Ectodermal cell (in vitro differentiated cells): ENCODE measurements at regions not wholly inside any gene's neighbourhood (a gene's known extent, or its start where the extent isn't known, plus 50 kb on each side); places are given as distances from the start of the nearest gene placed in this dataset.
"Not testable (repeated sequence)": the region's sequence is repeated elsewhere in the genome, so short reads cannot be mapped to it uniquely, and the experiment has no call there.

Experiments
- H3K27ac ChIP-seq: 2 replicates; pipeline ENCODE4 v1.7.0; 2013; ENCODE audit warnings: mild to moderate bottlenecking, low read depth, low read length; ENCODE audit not compliant: insufficient read depth, poor library complexity, severe bottlenecking
- H3K27me3 ChIP-seq: 2 replicates; pipeline ENCODE4 v1.7.0; 2013; ENCODE audit warnings: mild to moderate bottlenecking, low read length; ENCODE audit not compliant: insufficient read depth, control insufficient read depth, poor library complexity, severe bottlenecking
- H3K36me3 ChIP-seq: one replicate; pipeline ENCODE4 v1.7.0; 2013; ENCODE audit warnings: low read length; ENCODE audit not compliant: control insufficient read depth, insufficient read depth
- H3K4me1 ChIP-seq: one replicate; pipeline ENCODE4 v1.7.0; 2013; ENCODE audit warnings: low read length; ENCODE audit not compliant: control insufficient read depth, insufficient read depth
- H3K4me3 ChIP-seq: 2 replicates; pipeline ENCODE4 v1.7.0; 2013; ENCODE audit warnings: low read depth, low read length, control low read depth; ENCODE audit not compliant: insufficient read depth
- H3K9me3 ChIP-seq: 2 replicates; pipeline ENCODE4 v1.7.0; 2013; ENCODE audit warnings: mild to moderate bottlenecking, low read length, moderate library complexity; ENCODE audit not compliant: control insufficient read depth
- WGBS, 2 experiments: methylation state at CpG; one replicate each; pipeline ENCODE4 v1.1.7; 2013; ENCODE audit warnings: missing lambda C conversion rate in 2 of 2; 5-methylcytosine and 5-hydroxymethylcytosine counted together

- Histone ChIP-seq H3K4me3 (no peak overlapping the region), H3K27ac (no peak overlapping the region), H3K9me3 (no peaks in the 10 kb centered on the region), H3K4me1 (no peaks in the 10 kb centered on the region), H3K27me3 (no peaks in the 10 kb centered on the region), H3K36me3 (no peaks in the 10 kb centered on the region)
- WGBS, 2 experiments: 95 to 97% methylated on average over 2 of the region's 2 CpGs
Observed at GRCh38 chr4:177975315-177975987, 533.2 kb upstream of the AGA start.

GRCh38 chr4:177986236-177986635 lies 544.0 kb upstream of the AGA start:
- Histone ChIP-seq H3K4me3 (no peak overlapping the region), H3K9me3 (no peaks in the 10 kb centered on the region), H3K4me1 (no peaks in the 10 kb centered on the region), H3K27me3 (no peaks in the 10 kb centered on the region), H3K36me3 (no peaks in the 10 kb centered on the region), H3K27ac (no peak overlapping the region)
- 90 to 95% methylated on average over 1 of the region's 1 CpG for WGBS, 2 experiments

GRCh38 chr4:177987896-177988295 lies 545.7 kb upstream of the AGA start:
- Histone ChIP-seq H3K9me3 (no peaks in the 10 kb centered on the region), H3K4me1 (no peaks in the 10 kb centered on the region), H3K4me3 (no peak overlapping the region), H3K27ac (no peak overlapping the region), H3K36me3 (no peaks in the 10 kb centered on the region), H3K27me3 (no peaks in the 10 kb centered on the region)
- WGBS, 2 experiments: no CpG with 5 or more reads among the region's 1 CpG

GRCh38 chr4:177989503-177990201 lies 547.4 kb upstream of the AGA start:
- H3K4me1 ChIP-seq: no peaks in the 10 kb centered on the region
- no peak overlapping the region for H3K4me3 ChIP-seq
- H3K36me3 ChIP-seq: no peaks in the 10 kb centered on the region
- no peaks in the 10 kb centered on the region for H3K27me3 ChIP-seq
- WGBS, 2 experiments: 93% methylated on average over 2 to 4 of the region's 4 CpGs
- H3K9me3 ChIP-seq: no peaks in the 10 kb centered on the region
- no peak overlapping the region for H3K27ac ChIP-seq

- no peaks in the 10 kb centered on the region for H3K9me3 ChIP-seq
Observed at GRCh38 chr4:178003098-178003657, 560.9 kb upstream of the AGA start.

GRCh38 chr4:178010596-178010995 lies 568.4 kb upstream of the AGA start:
- Histone ChIP-seq H3K27me3 (no peaks in the 10 kb centered on the region), H3K9me3 (no peaks in the 10 kb centered on the region), H3K27ac (no peak overlapping the region), H3K4me3 (no peak overlapping the region), H3K36me3 (no peaks in the 10 kb centered on the region), H3K4me1 (no peaks in the 10 kb centered on the region)
- 78 to 88% methylated on average over 1 to 2 of the region's 3 CpGs for WGBS, 2 experiments

More at GRCh38 chr4:178003098-178003657, 560.9 kb upstream of the AGA start:
- Histone ChIP-seq H3K4me1 (no peaks in the 10 kb centered on the region), H3K36me3 (no peaks in the 10 kb centered on the region), H3K4me3 (no peak overlapping the region), H3K27me3 (no peaks in the 10 kb centered on the region), H3K27ac (no peak overlapping the region)
- WGBS, 2 experiments: 91 to 94% methylated on average over 3 to 5 of the region's 5 CpGs

GRCh38 chr4:178015046-178015445 lies 572.8 kb upstream of the AGA start:
- not testable (repeated sequence) for H3K9me3 ChIP-seq, H3K36me3 ChIP-seq, H3K4me3 ChIP-seq, H3K27ac ChIP-seq, H3K27me3 ChIP-seq, H3K4me1 ChIP-seq
- WGBS, 2 experiments: 97 to 98% methylated on average over 24 to 27 of the region's 27 CpGs

GRCh38 chr4:178026999-178027398 lies 584.8 kb upstream of the AGA start:
- no peaks in the 10 kb centered on the region for H3K9me3 ChIP-seq
- H3K27ac ChIP-seq: no peak overlapping the region
- H3K27me3 ChIP-seq: no peaks in the 10 kb centered on the region
- no peak overlapping the region for H3K4me3 ChIP-seq
- no peaks in the 10 kb centered on the region for H3K36me3 ChIP-seq
- WGBS, 2 experiments: 89 to 94% methylated on average over 2 of the region's 3 CpGs
- no peaks in the 10 kb centered on the region for H3K4me1 ChIP-seq

GRCh38 chr4:178027796-178028195 lies 585.6 kb upstream of the AGA start:
- WGBS, 2 experiments: 85 to 95% methylated on average over 3 of the region's 3 CpGs
- Histone ChIP-seq H3K9me3 (no peaks in the 10 kb centered on the region), H3K4me1 (no peaks in the 10 kb centered on the region), H3K4me3 (no peak overlapping the region), H3K27me3 (no peaks in the 10 kb centered on the region), H3K36me3 (no peaks in the 10 kb centered on the region), H3K27ac (no peak overlapping the region)

GRCh38 chr4:178028481-178028880 lies 586.2 kb upstream of the AGA start:
- Histone ChIP-seq H3K36me3 (no peaks in the 10 kb centered on the region), H3K4me1 (no peaks in the 10 kb centered on the region), H3K9me3 (no peaks in the 10 kb centered on the region), H3K4me3 (no peak overlapping the region), H3K27me3 (no peaks in the 10 kb centered on the region), H3K27ac (no peak overlapping the region)
- 91 to 95% methylated on average over 1 to 2 of the region's 2 CpGs for WGBS, 2 experiments
